ENCODE measurements at regions not wholly inside any gene's neighbourhood (a gene's known extent, or its start where the extent isn't known, plus 50 kb on each side); places are given as distances from the start of the nearest gene placed in this dataset.

GRCh38 chr13:33657274-33657673 is 160.7 kb upstream of the RFC3 start:
- TF ChIP-seq ELK1 (IDR thresholded peaks at IDR 0.05; ENCODE audit: borderline replicate concordance, low read depth, low read length) (no peak), CTCF (conservative IDR thresholded peaks at IDR 0.05; ENCODE audit: low read depth, low read length) (no peak), RFX5 (IDR thresholded peaks at IDR 0.05; ENCODE audit: low read depth, low read length) (no peak), RCOR1 (IDR thresholded peaks at IDR 0.05; ENCODE audit: insufficient replicate concordance, low read length) (no peak), NFE2L2 (IDR thresholded peaks at IDR 0.05; ENCODE audit: low read depth, low read length) (no peak), MAZ (IDR thresholded peaks at IDR 0.05; ENCODE audit: borderline replicate concordance, low read depth, low read length) (no peak), RAD21 (IDR thresholded peaks at IDR 0.05; ENCODE audit: low read length) (no peak), SMC3 (IDR thresholded peaks at IDR 0.05; ENCODE audit: low read depth, low read length) (no peak)
- H3K4me2 ChIP-seq (ENCODE audit: low read depth, low read length): no peak overlapping the region
- no TSS peak for BruUV-seq (replicated peaks)
- no peak overlapping the region for H2BK15ac ChIP-seq (ENCODE audit: low read depth, low read length)
- no peak overlapping the region for H3K4me3 ChIP-seq (ENCODE audit: insufficient read depth, low read depth, low read length)
- ATAC-seq (ENCODE audit: low read depth) (no peak), DNase-seq (no peak)
- POLR2A ChIA-PET (ENCODE audit: unreplicated experiment): no interaction called here
- no peak overlapping the region for H2AK9ac ChIP-seq (replicated peaks; ENCODE audit: low read depth, low read length, poor library complexity)
- peaks cover 3% of the 10 kb centered on the region for H3K27me3 ChIP-seq (ENCODE audit: control insufficient read depth, insufficient read depth, low read length)
- H4K20me1 ChIP-seq (ENCODE audit: insufficient read depth, low read length): no peaks in the 10 kb centered on the region
- H3K79me1 ChIP-seq (ENCODE audit: low read depth in 1 of 2, low read length in 2 of 2): no peaks in the 10 kb centered on the region
- no peak overlapping the region for H4K5ac ChIP-seq (ENCODE audit: low read depth, low read length)
- no peak overlapping the region for H2AFZ ChIP-seq (replicated peaks; ENCODE audit: low read length, poor library complexity)
- H3K9me3 ChIP-seq (ENCODE audit: control insufficient read depth, insufficient read depth, low read length): no peaks in the 10 kb centered on the region
- H2AK5ac ChIP-seq (ENCODE audit: low read depth, low read length): no peak overlapping the region
- H2BK5ac ChIP-seq (ENCODE audit: low read depth, low read length, poor library complexity, severe bottlenecking): no peak overlapping the region
- H3K18ac ChIP-seq (ENCODE audit: low read depth, low read length): no peak overlapping the region
- no peaks in the 10 kb centered on the region for H3K36me3 ChIP-seq (ENCODE audit: control insufficient read depth, insufficient read depth, low read length)
- no peaks in the 10 kb centered on the region for H3K9me1 ChIP-seq (ENCODE audit: insufficient read depth, low read length)
- no peak overlapping the region for H3K56ac ChIP-seq (ENCODE audit: extremely low read depth, insufficient read depth, low read length)
- H2BK20ac ChIP-seq (ENCODE audit: low read depth, low read length): no peak overlapping the region
- H3K14ac ChIP-seq (replicated peaks; ENCODE audit: low read depth, low read length): no peak overlapping the region
- no peak overlapping the region for H3K9ac ChIP-seq (ENCODE audit: low read depth, low read length)
- dilution Hi-C loops (cut with HindIII; ENCODE audit: low sequenced_read_pairs, unreplicated experiment): no loop called here
- no peak overlapping the region for H4K8ac ChIP-seq (ENCODE audit: low read depth in 2 of 2, low read length in 2 of 2)
- no peaks in the 10 kb centered on the region for H3K4me1 ChIP-seq (ENCODE audit: control insufficient read depth, insufficient read depth, low read length)
- in situ Hi-C loops (cut with MboI; ENCODE audit: low sequenced_read_pairs): no loop called here
- no peak overlapping the region for H3K27ac ChIP-seq (ENCODE audit: insufficient read depth, low read length)
- H3K4ac ChIP-seq (ENCODE audit: low read depth, low read length): no peak overlapping the region
- no peak overlapping the region for H4K91ac ChIP-seq (ENCODE audit: insufficient read depth, low read depth, low read length)
- CTCF ChIA-PET: interaction anchor here (1.6 kb wide), 1 partner anchor 8 kb away, joined by 3 read pairs; no protein-coding TSS in a partner anchor
- intact Hi-C loops (cut with micrococcal nuclease): no loop called here
- no peak overlapping the region for H3K23ac ChIP-seq (ENCODE audit: low read depth, low read length)
- 83% methylated on average over 1 of the region's 3 CpGs; no CpG with 5 or more reads in 1 of the 2 experiments for WGBS, 2 experiments (ENCODE audit: extremely low coverage in 2 of 2, insufficient read length in 1 of 2)
- no peak overlapping the region for H2BK120ac ChIP-seq (ENCODE audit: low read depth, low read length)

Measured in IMR-90 (cell line).